GM12873 (cell line): ENCODE measurements at regions not wholly inside any gene's neighbourhood (a gene's known extent, or its start where the extent isn't known, plus 50 kb on each side); places are given as distances from the start of the nearest gene placed in this dataset.

Source experiments
- CTCF ChIP-seq: IDR thresholded peaks from 2 replicates; pipeline ENCODE4 v1.5.1; 2012; ENCODE audit warnings: low read depth, mild to moderate bottlenecking, moderate library complexity, low read length, control low read depth; ENCODE audit not compliant: insufficient read depth; ENCODE audit errors: missing control alignments

- TF ChIP-seq CTCF = no peak
Observed at GRCh38 chr5:89728750-89729149, 680.8 kb downstream of the CETN3 start.

- TF ChIP-seq CTCF = no peak
Observed at GRCh38 chr5:89728134-89728533, 681.4 kb downstream of the CETN3 start.

GRCh38 chr5:89724379-89725095, 685.0 kb downstream of the CETN3 start:
- TF ChIP-seq CTCF = no peak

GRCh38 chr5:89723907-89724306, 685.6 kb downstream of the CETN3 start:
- TF ChIP-seq CTCF = no peak

- TF ChIP-seq CTCF = no peak
Observed at GRCh38 chr5:89722538-89722937, 687.0 kb downstream of the CETN3 start.

GRCh38 chr5:89721931-89722330, 687.6 kb downstream of the CETN3 start:
- TF ChIP-seq CTCF = no peak

- TF ChIP-seq CTCF = no peak
Observed at GRCh38 chr5:89721353-89721752, 688.2 kb downstream of the CETN3 start.
